H1 (cell line): ENCODE measurements at regions not wholly inside any gene's neighbourhood (a gene's known extent, or its start where the extent isn't known, plus 50 kb on each side); places are given as distances from the start of the nearest gene placed in this dataset.

Experiments
- CTCF ChIA-PET: fragments of 300-600 bp; sonication (Branson Sonifier 250); formaldehyde crosslinking; loops from one replicate; lab custom pipeline; 2021; ENCODE audit not compliant: partially characterized antibody; lab: Charles Lee
- POLR2A ChIA-PET: fragments of 300-600 bp; sonication (Branson Sonifier 250); formaldehyde crosslinking; loops from one replicate; lab custom pipeline; 2021; ENCODE audit warnings: inconsistent platforms; ENCODE audit not compliant: partially characterized antibody; lab: Charles Lee
- DNase-seq, 2 experiments: peaks; one replicate each; pipeline versions ENCODE4 v3.0.0 to v3.0.0-alpha.2; 2010 to 2022; ENCODE audit warnings: low spot score in 2 of 2, low read depth in 1 of 2, mixed read lengths in 1 of 2
- FAIRE-seq: peaks from 2 replicates; lab custom pipeline; 2011; peaks lifted over from hg19 to GRCh38; lab: Jason Lieb, UNC
- H2AFZ ChIP-seq: 2 replicates; pipeline ENCODE4 v1.8.1; 2012; ENCODE audit warnings: low read length, inconsistent platforms
- H2AK5ac ChIP-seq: 2 replicates; pipeline ENCODE4 v1.6.1; 2013; ENCODE audit warnings: low read depth, low read length
- H2BK120ac ChIP-seq: replicated peaks from 2 replicates; pipeline ENCODE3; 2013; ENCODE audit warnings: low read depth, low read length, inconsistent platforms
- H2BK12ac ChIP-seq: 2 replicates; pipeline ENCODE4 v1.6.1; 2013; ENCODE audit warnings: low read depth, low read length
- H2BK15ac ChIP-seq: 2 replicates; pipeline ENCODE4 v1.6.1; 2013; ENCODE audit warnings: low read length
- H2BK20ac ChIP-seq: 2 replicates; pipeline ENCODE4 v1.6.1; 2013; ENCODE audit warnings: low read length
- H2BK5ac ChIP-seq: 2 replicates; pipeline ENCODE4 v1.6.1; 2013; ENCODE audit warnings: low read depth, low read length
- H3K14ac ChIP-seq: 2 replicates; pipeline ENCODE4 v1.6.1; 2013; ENCODE audit warnings: inconsistent platforms; ENCODE audit not compliant: insufficient read length
- H3K18ac ChIP-seq: 2 replicates; pipeline ENCODE4 v1.6.1; 2013; ENCODE audit warnings: low read length; ENCODE audit errors: extremely low read depth
- H3K23ac ChIP-seq: 2 replicates; pipeline ENCODE4 v1.6.1; 2013; ENCODE audit warnings: inconsistent platforms; ENCODE audit not compliant: insufficient read length
- H3K23me2 ChIP-seq: 2 replicates; pipeline ENCODE4 v1.6.1; 2013; ENCODE audit warnings: low read depth, low read length
- H3K27ac ChIP-seq: 2 replicates; pipeline ENCODE4 v1.6.1; 2011; ENCODE audit warnings: low read depth, low read length, inconsistent platforms
- H3K27me3 ChIP-seq, 4 experiments: replicated peaks in 1 of 4; 1 replicate in 1 of 4; 2 replicates in 3 of 4; pipeline versions ENCODE4 v1.6.1 to v1.8.1; 2011 to 2013; ENCODE audit warnings: low read length in 3 of 4, mild to moderate bottlenecking in 3 of 4, inconsistent platforms in 2 of 4, mixed read lengths in 2 of 4, moderate library complexity in 1 of 4; ENCODE audit not compliant: control insufficient read depth in 3 of 4, insufficient read depth in 3 of 4; ENCODE audit errors: extremely low read depth in 1 of 4
- H3K36me3 ChIP-seq, 4 experiments: 2 replicates each; pipeline versions ENCODE4 v1.6.1 to v1.8.1; 2011 to 2013; ENCODE audit warnings: mild to moderate bottlenecking in 4 of 4, low read length in 3 of 4, moderate library complexity in 2 of 4, control low read depth in 1 of 4, inconsistent platforms in 1 of 4; ENCODE audit not compliant: insufficient read depth in 4 of 4, control insufficient read depth in 2 of 4
- H3K4ac ChIP-seq: replicated peaks from 2 replicates; pipeline ENCODE3; 2013; ENCODE audit warnings: low read length, low read depth, mixed read lengths, inconsistent platforms; ENCODE audit not compliant: insufficient read length
- H3K4me1 ChIP-seq, 4 experiments: replicated peaks in 1 of 4; 1 replicate in 1 of 4; 2 replicates in 3 of 4; pipeline versions ENCODE4 v1.6.1 to v1.8.1; 2011 to 2013; ENCODE audit warnings: low read length in 3 of 4, inconsistent platforms in 2 of 4, mixed read lengths in 1 of 4; ENCODE audit not compliant: insufficient read depth in 4 of 4, control insufficient read depth in 3 of 4
- H3K4me2 ChIP-seq, 2 experiments: 2 replicates each; pipeline versions ENCODE4 v1.6.1 to v1.8.1; 2011 to 2013; ENCODE audit warnings: low read depth in 2 of 2, low read length in 2 of 2, control low read depth in 1 of 2, inconsistent platforms in 1 of 2, mild to moderate bottlenecking in 1 of 2; ENCODE audit not compliant: insufficient read depth in 1 of 2
- H3K4me3 ChIP-seq, 4 experiments: fragments of 200-600, 300-600 bp in 1 of 4; sonication (generic), shearing (Covaris generic), sonication (Bioruptor Twin) in 1 of 4; 2 replicates each; pipeline versions ENCODE4 v1.5.1 to v1.8.1; 2011 to 2016; ENCODE audit warnings: low read length in 4 of 4, low read depth in 3 of 4, control low read depth in 2 of 4, inconsistent platforms in 2 of 4, mild to moderate bottlenecking in 2 of 4, mixed read lengths in 1 of 4, moderate library complexity in 1 of 4; ENCODE audit not compliant: insufficient read depth in 2 of 4; ENCODE audit errors: extremely low read depth in 1 of 4
- H3K56ac ChIP-seq: replicated peaks from 2 replicates; pipeline ENCODE3; 2013; ENCODE audit warnings: low read depth, mild to moderate bottlenecking, mixed read lengths, low read length, inconsistent platforms; ENCODE audit not compliant: insufficient read length
- H3K79me1 ChIP-seq: 2 replicates; pipeline ENCODE4 v1.6.1; 2013; ENCODE audit warnings: low read depth, low read length, control low read depth
- H3K79me2 ChIP-seq, 2 experiments: 2 replicates each; pipeline versions ENCODE4 v1.6.1 to v1.8.1; 2012 to 2013; ENCODE audit warnings: low read length in 2 of 2, mild to moderate bottlenecking in 2 of 2, inconsistent platforms in 1 of 2; ENCODE audit not compliant: insufficient read depth in 2 of 2, control insufficient read depth in 1 of 2
- H3K9ac ChIP-seq, 4 experiments: replicated peaks in 1 of 4; 1 replicate in 1 of 4; 2 replicates in 3 of 4; pipeline versions ENCODE4 v1.6.1 to v1.8.1; 2011 to 2013; ENCODE audit warnings: low read depth in 3 of 4, low read length in 3 of 4, control low read depth in 2 of 4, mild to moderate bottlenecking in 2 of 4, moderate library complexity in 2 of 4, inconsistent platforms in 1 of 4; ENCODE audit errors: extremely low read depth in 1 of 4
- H3K9me3 ChIP-seq, 2 experiments: 2 replicates each; pipeline versions ENCODE4 v1.6.1 to v1.8.1; 2012 to 2013; ENCODE audit warnings: mild to moderate bottlenecking in 2 of 2, moderate library complexity in 2 of 2, control low read depth in 1 of 2, inconsistent platforms in 1 of 2, low read depth in 1 of 2, low read length in 1 of 2, mixed read lengths in 1 of 2; ENCODE audit not compliant: insufficient read depth in 2 of 2
- H4K20me1 ChIP-seq, 2 experiments: replicated peaks in 1 of 2; 2 replicates each; pipeline versions ENCODE3 to v1.8.1; 2011 to 2013; ENCODE audit warnings: inconsistent platforms in 2 of 2, low read length in 2 of 2, mild to moderate bottlenecking in 1 of 2; ENCODE audit not compliant: insufficient read depth in 2 of 2, control insufficient read depth in 1 of 2
- H4K5ac ChIP-seq: 2 replicates; pipeline ENCODE4 v1.6.1; 2013; ENCODE audit warnings: low read length, low read depth, mixed read lengths, inconsistent platforms; ENCODE audit not compliant: insufficient read length
- H4K8ac ChIP-seq: 2 replicates; pipeline ENCODE4 v1.8.0; 2013; ENCODE audit warnings: mild to moderate bottlenecking, moderate library complexity, low read length, inconsistent platforms; ENCODE audit not compliant: insufficient read depth; ENCODE audit errors: extremely low read depth
- H4K91ac ChIP-seq: replicated peaks from 2 replicates; pipeline ENCODE3; 2013; ENCODE audit warnings: low read length, mixed read lengths, inconsistent platforms; ENCODE audit not compliant: insufficient read length
- BACH1 ChIP-seq: IDR thresholded peaks from 2 replicates; pipeline ENCODE4 v1.6.1; 2012; ENCODE audit warnings: low read length, improper control_type of control experiment
- CHD2 ChIP-seq: IDR thresholded peaks from 2 replicates; pipeline ENCODE4 v1.6.1; 2012; ENCODE audit warnings: low read length, improper control_type of control experiment
- CTBP2 ChIP-seq: IDR thresholded peaks from 2 replicates; pipeline ENCODE4 v1.7.0; 2011; ENCODE audit warnings: borderline replicate concordance, mild to moderate bottlenecking, moderate library complexity, mixed read lengths, low read length; ENCODE audit not compliant: insufficient read depth, insufficient read length
- EZH2 ChIP-seq: fragments of 200-600 bp; sonication (generic); IDR thresholded peaks from 2 replicates; pipeline ENCODE4 v1.7.1; 2012; ENCODE audit warnings: low read depth, mild to moderate bottlenecking, moderate library complexity, low read length, inconsistent platforms; ENCODE audit not compliant: severe bottlenecking
- FOSL1 ChIP-seq: IDR thresholded peaks from 2 replicates; pipeline ENCODE4 v1.6.1; 2011; ENCODE audit warnings: mild to moderate bottlenecking, low read depth, low read length, moderate library complexity; ENCODE audit not compliant: insufficient read depth
- HDAC2 ChIP-seq, 2 experiments: fragments of 300-600 bp in 1 of 2; sonication (generic) in 1 of 2; IDR thresholded peaks; 2 replicates each; pipeline ENCODE4 v1.6.1; 2011 to 2012; ENCODE audit warnings: low read depth in 2 of 2, low read length in 2 of 2, mild to moderate bottlenecking in 2 of 2, moderate library complexity in 2 of 2, borderline replicate concordance in 1 of 2, inconsistent platforms in 1 of 2
- KDM4A ChIP-seq: IDR thresholded peaks from one replicate; pipeline ENCODE4 v1.7.1; 2012; ENCODE audit warnings: low read depth, mild to moderate bottlenecking, moderate library complexity, low read length, inconsistent platforms; ENCODE audit not compliant: severe bottlenecking
- MAX ChIP-seq: IDR thresholded peaks from 2 replicates; pipeline ENCODE4 v1.6.1; 2012; ENCODE audit warnings: inconsistent platforms
- NRF1 ChIP-seq: IDR thresholded peaks from 2 replicates; pipeline ENCODE4 v1.6.1; 2011; ENCODE audit warnings: mild to moderate bottlenecking, low read depth, low read length, improper control_type of control experiment
- RBBP5 ChIP-seq: IDR thresholded peaks from 2 replicates; pipeline ENCODE4 v1.7.1; 2012; ENCODE audit warnings: low read depth, mild to moderate bottlenecking, inconsistent platforms, low read length, moderate library complexity, borderline replicate concordance
- SIN3A ChIP-seq, 2 experiments: IDR thresholded peaks in 1 of 2; conservative IDR thresholded peaks in 1 of 2; 2 replicates each; pipeline ENCODE4 v1.6.1; 2011 to 2012; ENCODE audit warnings: low read length in 2 of 2, improper control_type of control experiment in 1 of 2, low read depth in 1 of 2, mild to moderate bottlenecking in 1 of 2
- TBP ChIP-seq: IDR thresholded peaks from 2 replicates; pipeline ENCODE4 v1.6.1; 2011; ENCODE audit warnings: low read depth, low read length, improper control_type of control experiment
- TEAD4 ChIP-seq: IDR thresholded peaks from 2 replicates; pipeline ENCODE4 v1.6.1; 2012; ENCODE audit warnings: low read depth, low read length, inconsistent platforms, mixed read lengths
- WGBS, 2 experiments: shearing (Covaris generic) in 1 of 2; methylation state at CpG; one replicate each; pipeline versions ENCODE4 v1.1.6 to v1.1.7; 2013 to 2015; ENCODE audit warnings: low lambda C conversion rate in 2 of 2, mixed read lengths in 2 of 2, inconsistent platforms in 1 of 2, low coverage in 1 of 2, missing lambda C conversion rate in 1 of 2; ENCODE audit not compliant: insufficient replicate concordance in 2 of 2, insufficient coverage in 1 of 2, insufficient read length in 1 of 2; ENCODE audit errors: extremely low coverage in 1 of 2, missing lambda C conversion rate in 1 of 2; 5-methylcytosine and 5-hydroxymethylcytosine counted together

DNA sequence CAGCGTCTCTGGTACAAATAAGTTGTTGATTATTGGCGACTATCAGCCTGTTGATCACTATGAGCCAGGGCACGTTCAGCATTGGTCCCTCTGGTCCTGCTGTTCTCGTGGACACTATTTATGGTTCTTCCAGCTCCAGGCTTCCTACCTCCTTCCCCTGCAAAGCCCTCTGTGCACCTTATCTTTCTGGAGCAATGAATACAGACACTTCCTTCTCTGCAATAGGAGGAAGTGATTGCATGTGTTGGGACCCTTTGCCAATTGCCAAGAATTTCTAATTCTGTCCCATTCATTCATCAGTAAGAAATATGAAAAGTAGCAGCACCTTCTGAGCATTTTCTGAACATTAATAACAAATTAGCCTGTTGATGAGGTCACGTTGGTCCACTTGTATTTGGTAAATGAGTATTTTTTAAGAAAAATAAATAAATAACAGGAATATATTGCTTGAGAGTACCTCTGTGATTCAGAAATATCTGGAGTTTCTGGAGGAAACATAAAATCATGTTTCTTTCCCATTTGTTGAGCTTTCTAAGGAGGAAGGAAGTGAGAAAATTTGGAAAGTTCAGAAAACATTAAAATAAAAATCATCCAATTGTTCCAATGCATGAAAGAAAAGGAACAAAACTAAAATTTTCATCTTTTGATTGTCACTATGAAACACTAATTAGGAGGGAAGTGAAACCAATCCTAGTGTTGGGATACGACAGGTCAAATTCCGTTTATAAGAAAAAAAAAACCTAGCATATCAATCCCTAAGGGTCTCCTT, 259.1 kb upstream of the KLF6 start:
- H3K56ac ChIP-seq: no peak overlapping the region
- peaks cover 8 to 11% of the 10 kb centered on the region in 2 experiments for H3K9me3 ChIP-seq
- H3K23ac ChIP-seq: no peak overlapping the region
- no peak overlapping the region for H2AFZ ChIP-seq
- H4K91ac ChIP-seq: no peak overlapping the region
- H3K36me3 ChIP-seq: no peaks in the 10 kb centered on the region; a peak in 1 of 8 replicates
- H3K27ac ChIP-seq: no peak overlapping the region
- no peak overlapping the region for H4K5ac ChIP-seq
- no peaks in the 10 kb centered on the region for H4K20me1 ChIP-seq
- no peak overlapping the region for H3K9ac ChIP-seq
- no peak overlapping the region for H2AK5ac ChIP-seq
- H3K79me2 ChIP-seq: no peaks in the 10 kb centered on the region
- H3K18ac ChIP-seq: no peak overlapping the region
- H2BK12ac ChIP-seq: no peak overlapping the region
- H3K4ac ChIP-seq: no peak overlapping the region
- POLR2A ChIA-PET: no interaction called here
- CTCF ChIA-PET: no interaction called here
- FAIRE-seq (no peak), DNase-seq (no peak)
- H3K79me1 ChIP-seq: no peaks in the 10 kb centered on the region
- H2BK5ac ChIP-seq: no peak overlapping the region
- WGBS, 2 experiments: 85% methylated on average over 7 of the region's 7 CpGs; no CpG with 5 or more reads in 1 of the 2 experiments
- H2BK20ac ChIP-seq: no peak overlapping the region
- H4K8ac ChIP-seq: no peak overlapping the region
- no peaks in the 10 kb centered on the region; a peak in 1 of 7 replicates for H3K27me3 ChIP-seq
- no peaks in the 10 kb centered on the region for H3K23me2 ChIP-seq
- no peak overlapping the region for H2BK15ac ChIP-seq
- H2BK120ac ChIP-seq: no peak overlapping the region
- H3K14ac ChIP-seq: no peak overlapping the region
- H3K4me2 ChIP-seq: no peak overlapping the region
- H3K4me3 ChIP-seq: no peak overlapping the region
- no peaks in the 10 kb centered on the region for H3K4me1 ChIP-seq
- no peak for TF ChIP-seq CHD2
- no peak for TF ChIP-seq KDM4A
- no peak for TF ChIP-seq SIN3A (conservative IDR thresholded peaks at IDR 0.05 in 1 of 2, IDR thresholded peaks at IDR 0.05 in 1 of 2; ENCODE audit: low read depth in 1 of 2, low read length in 2 of 2)
- no peak for TF ChIP-seq CTBP2
- TF ChIP-seq TBP: no peak
- TF ChIP-seq BACH1: no peak
- no peak for TF ChIP-seq TEAD4
- no peak for TF ChIP-seq FOSL1
- no peak for TF ChIP-seq HDAC2 (IDR thresholded peaks at IDR 0.05; ENCODE audit: borderline replicate concordance in 1 of 2, low read depth in 2 of 2, low read length in 2 of 2)
- no peak for TF ChIP-seq RBBP5
- no peak for TF ChIP-seq NRF1
- TF ChIP-seq MAX: no peak
- no peak for TF ChIP-seq EZH2
